ENCODE measurements at regions not wholly inside any gene's neighbourhood (a gene's known extent, or its start where the extent isn't known, plus 50 kb on each side); places are given as distances from the start of the nearest gene placed in this dataset.

DNA sequence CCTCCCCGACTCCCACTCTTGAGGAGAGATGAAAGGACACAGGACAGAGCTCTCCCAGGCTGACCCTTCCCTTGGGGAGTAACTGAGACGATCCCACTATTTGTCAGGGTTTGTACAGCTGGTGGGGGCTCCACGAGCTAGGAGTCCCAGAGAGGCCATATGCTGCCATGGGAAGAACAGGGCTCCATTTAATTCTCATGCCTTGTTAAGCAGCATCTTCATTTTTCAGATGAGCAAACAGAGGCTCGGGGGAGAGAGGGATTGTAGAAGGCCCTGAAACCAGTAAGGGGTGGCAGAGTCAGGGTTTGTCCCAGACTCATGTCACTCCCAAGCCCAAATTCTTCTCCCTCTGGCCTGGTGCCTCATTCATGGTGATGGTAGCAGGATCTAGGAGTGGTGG, 176.4 kb downstream of the NSG2 start:
- ATAC-seq: no peak
- TF ChIP-seq, protein P1, sequence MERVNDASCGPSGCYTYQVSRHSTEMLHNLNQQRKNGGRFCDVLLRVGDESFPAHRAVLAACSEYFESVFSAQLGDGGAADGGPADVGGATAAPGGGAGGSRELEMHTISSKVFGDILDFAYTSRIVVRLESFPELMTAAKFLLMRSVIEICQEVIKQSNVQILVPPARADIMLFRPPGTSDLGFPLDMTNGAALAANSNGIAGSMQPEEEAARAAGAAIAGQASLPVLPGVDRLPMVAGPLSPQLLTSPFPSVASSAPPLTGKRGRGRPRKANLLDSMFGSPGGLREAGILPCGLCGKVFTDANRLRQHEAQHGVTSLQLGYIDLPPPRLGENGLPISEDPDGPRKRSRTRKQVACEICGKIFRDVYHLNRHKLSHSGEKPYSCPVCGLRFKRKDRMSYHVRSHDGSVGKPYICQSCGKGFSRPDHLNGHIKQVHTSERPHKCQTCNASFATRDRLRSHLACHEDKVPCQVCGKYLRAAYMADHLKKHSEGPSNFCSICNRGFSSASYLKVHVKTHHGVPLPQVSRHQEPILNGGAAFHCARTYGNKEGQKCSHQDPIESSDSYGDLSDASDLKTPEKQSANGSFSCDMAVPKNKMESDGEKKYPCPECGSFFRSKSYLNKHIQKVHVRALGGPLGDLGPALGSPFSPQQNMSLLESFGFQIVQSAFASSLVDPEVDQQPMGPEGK (CRISPR knock-in tag; IDR thresholded peaks at IDR 0.05; ENCODE audit: borderline replicate concordance): no peak
- TF ChIP-seq ZC3H10 (CRISPR knock-in tag; IDR thresholded peaks at IDR 0.05): no peak
- TF ChIP-seq, protein P2, sequence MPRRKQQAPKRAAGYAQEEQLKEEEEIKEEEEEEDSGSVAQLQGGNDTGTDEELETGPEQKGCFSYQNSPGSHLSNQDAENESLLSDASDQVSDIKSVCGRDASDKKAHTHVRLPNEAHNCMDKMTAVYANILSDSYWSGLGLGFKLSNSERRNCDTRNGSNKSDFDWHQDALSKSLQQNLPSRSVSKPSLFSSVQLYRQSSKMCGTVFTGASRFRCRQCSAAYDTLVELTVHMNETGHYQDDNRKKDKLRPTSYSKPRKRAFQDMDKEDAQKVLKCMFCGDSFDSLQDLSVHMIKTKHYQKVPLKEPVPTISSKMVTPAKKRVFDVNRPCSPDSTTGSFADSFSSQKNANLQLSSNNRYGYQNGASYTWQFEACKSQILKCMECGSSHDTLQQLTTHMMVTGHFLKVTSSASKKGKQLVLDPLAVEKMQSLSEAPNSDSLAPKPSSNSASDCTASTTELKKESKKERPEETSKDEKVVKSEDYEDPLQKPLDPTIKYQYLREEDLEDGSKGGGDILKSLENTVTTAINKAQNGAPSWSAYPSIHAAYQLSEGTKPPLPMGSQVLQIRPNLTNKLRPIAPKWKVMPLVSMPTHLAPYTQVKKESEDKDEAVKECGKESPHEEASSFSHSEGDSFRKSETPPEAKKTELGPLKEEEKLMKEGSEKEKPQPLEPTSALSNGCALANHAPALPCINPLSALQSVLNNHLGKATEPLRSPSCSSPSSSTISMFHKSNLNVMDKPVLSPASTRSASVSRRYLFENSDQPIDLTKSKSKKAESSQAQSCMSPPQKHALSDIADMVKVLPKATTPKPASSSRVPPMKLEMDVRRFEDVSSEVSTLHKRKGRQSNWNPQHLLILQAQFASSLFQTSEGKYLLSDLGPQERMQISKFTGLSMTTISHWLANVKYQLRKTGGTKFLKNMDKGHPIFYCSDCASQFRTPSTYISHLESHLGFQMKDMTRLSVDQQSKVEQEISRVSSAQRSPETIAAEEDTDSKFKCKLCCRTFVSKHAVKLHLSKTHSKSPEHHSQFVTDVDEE (CRISPR knock-in tag; IDR thresholded peaks at IDR 0.05): no peak
- TF ChIP-seq ZNF565 (CRISPR knock-in tag; conservative IDR thresholded peaks at IDR 0.05; ENCODE audit: low read depth): no peak
- TF ChIP-seq BACH2 (CRISPR knock-in tag; IDR thresholded peaks at IDR 0.05; ENCODE audit: borderline replicate concordance): no peak
- no peak for TF ChIP-seq CSDC2 (CRISPR knock-in tag; IDR thresholded peaks at IDR 0.05)
- no peak for TF ChIP-seq OSR1 (CRISPR knock-in tag; IDR thresholded peaks at IDR 0.05)
- TF ChIP-seq ISL1 (CRISPR knock-in tag; IDR thresholded peaks at IDR 0.05): no peak
- no peak for TF ChIP-seq GLIS3 (CRISPR knock-in tag; IDR thresholded peaks at IDR 0.05)
- TF ChIP-seq, protein P3, sequence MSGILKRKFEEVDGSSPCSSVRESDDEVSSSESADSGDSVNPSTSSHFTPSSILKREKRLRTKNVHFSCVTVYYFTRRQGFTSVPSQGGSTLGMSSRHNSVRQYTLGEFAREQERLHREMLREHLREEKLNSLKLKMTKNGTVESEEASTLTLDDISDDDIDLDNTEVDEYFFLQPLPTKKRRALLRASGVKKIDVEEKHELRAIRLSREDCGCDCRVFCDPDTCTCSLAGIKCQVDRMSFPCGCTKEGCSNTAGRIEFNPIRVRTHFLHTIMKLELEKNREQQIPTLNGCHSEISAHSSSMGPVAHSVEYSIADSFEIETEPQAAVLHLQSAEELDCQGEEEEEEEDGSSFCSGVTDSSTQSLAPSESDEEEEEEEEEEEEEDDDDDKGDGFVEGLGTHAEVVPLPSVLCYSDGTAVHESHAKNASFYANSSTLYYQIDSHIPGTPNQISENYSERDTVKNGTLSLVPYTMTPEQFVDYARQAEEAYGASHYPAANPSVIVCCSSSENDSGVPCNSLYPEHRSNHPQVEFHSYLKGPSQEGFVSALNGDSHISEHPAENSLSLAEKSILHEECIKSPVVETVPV (CRISPR knock-in tag; IDR thresholded peaks at IDR 0.05): no peak
- TF ChIP-seq, protein P4, sequence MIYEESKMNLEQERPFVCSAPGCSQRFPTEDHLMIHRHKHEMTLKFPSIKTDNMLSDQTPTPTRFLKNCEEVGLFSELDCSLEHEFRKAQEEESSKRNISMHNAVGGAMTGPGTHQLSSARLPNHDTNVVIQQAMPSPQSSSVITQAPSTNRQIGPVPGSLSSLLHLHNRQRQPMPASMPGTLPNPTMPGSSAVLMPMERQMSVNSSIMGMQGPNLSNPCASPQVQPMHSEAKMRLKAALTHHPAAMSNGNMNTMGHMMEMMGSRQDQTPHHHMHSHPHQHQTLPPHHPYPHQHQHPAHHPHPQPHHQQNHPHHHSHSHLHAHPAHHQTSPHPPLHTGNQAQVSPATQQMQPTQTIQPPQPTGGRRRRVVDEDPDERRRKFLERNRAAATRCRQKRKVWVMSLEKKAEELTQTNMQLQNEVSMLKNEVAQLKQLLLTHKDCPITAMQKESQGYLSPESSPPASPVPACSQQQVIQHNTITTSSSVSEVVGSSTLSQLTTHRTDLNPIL (CRISPR knock-in tag; IDR thresholded peaks at IDR 0.05; ENCODE audit: low read depth): no peak
- TF ChIP-seq ZFP3 (CRISPR knock-in tag; IDR thresholded peaks at IDR 0.05): no peak
- TF ChIP-seq SNAI2 (CRISPR knock-in tag; IDR thresholded peaks at IDR 0.05): no peak

DNA sequence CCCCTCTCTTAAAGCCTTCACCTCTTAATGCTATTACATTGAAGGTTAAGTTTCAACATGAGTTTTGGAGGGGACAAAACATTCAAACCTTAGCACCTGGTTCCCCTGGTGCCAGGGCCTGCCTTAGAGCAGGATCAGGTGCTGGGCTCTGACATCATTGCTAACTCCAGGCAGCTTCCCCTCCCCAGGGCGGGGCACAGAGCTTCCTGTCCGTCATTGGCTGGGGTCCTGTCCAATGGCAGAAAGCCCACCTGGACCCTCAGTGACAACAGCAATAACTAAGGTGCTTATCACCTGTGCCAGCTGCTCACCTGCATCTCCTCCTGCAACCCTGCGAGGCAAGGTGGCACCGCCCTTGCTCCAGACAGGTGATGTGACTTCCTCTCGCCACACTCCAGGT, 177.4 kb downstream of the NSG2 start:
- TF ChIP-seq ZFP30 (CRISPR knock-in tag; IDR thresholded peaks at IDR 0.05): no peak
- TF ChIP-seq ZNF70 (CRISPR knock-in tag; IDR thresholded peaks at IDR 0.05): no peak
- no peak for TF ChIP-seq BACH2 (CRISPR knock-in tag; IDR thresholded peaks at IDR 0.05; ENCODE audit: borderline replicate concordance)
- TF ChIP-seq, protein P1 (CRISPR knock-in tag; IDR thresholded peaks at IDR 0.05; ENCODE audit: borderline replicate concordance): no peak
- no peak for TF ChIP-seq ZFP3 (CRISPR knock-in tag; IDR thresholded peaks at IDR 0.05)
- no peak for TF ChIP-seq PPARA (CRISPR knock-in tag; IDR thresholded peaks at IDR 0.05; ENCODE audit: borderline replicate concordance)
- TF ChIP-seq, protein P5, sequence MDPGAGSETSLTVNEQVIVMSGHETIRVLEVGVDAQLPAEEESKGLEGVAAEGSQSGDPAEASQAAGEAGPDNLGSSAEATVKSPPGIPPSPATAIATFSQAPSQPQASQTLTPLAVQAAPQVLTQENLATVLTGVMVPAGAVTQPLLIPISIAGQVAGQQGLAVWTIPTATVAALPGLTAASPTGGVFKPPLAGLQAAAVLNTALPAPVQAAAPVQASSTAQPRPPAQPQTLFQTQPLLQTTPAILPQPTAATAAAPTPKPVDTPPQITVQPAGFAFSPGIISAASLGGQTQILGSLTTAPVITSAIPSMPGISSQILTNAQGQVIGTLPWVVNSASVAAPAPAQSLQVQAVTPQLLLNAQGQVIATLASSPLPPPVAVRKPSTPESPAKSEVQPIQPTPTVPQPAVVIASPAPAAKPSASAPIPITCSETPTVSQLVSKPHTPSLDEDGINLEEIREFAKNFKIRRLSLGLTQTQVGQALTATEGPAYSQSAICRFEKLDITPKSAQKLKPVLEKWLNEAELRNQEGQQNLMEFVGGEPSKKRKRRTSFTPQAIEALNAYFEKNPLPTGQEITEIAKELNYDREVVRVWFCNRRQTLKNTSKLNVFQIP (CRISPR knock-in tag; IDR thresholded peaks at IDR 0.05; ENCODE audit: borderline replicate concordance, low read depth): no peak
- no peak for TF ChIP-seq ARNTL (CRISPR knock-in tag; IDR thresholded peaks at IDR 0.05; ENCODE audit: borderline replicate concordance, low read depth)
- no peak for TF ChIP-seq RARB (CRISPR knock-in tag; IDR thresholded peaks at IDR 0.05)
- no peak for TF ChIP-seq TCF4 (CRISPR knock-in tag; IDR thresholded peaks at IDR 0.05; ENCODE audit: borderline replicate concordance)
- no peak for ATAC-seq

Measured in SK-N-SH treated with all-trans-retinoic acid at 6 μM for 48 hours (cell line).